GM10248 (cell line): ENCODE measurements at regions not wholly inside any gene's neighbourhood (a gene's known extent, or its start where the extent isn't known, plus 50 kb on each side); places are given as distances from the start of the nearest gene placed in this dataset.

ENCODE experiments used
- CTCF ChIA-PET: fragments of 300-600 bp; sonication (Branson Sonifier 250); formaldehyde crosslinking; extraction: SDS; loops from one replicate; lab custom pipeline; 2021; ENCODE audit warnings: antibody characterized with exemption; lab: Yijun Ruan, JAX
- POLR2A ChIA-PET: fragments of 350-650 bp; sonication (Branson Sonifier 250); formaldehyde crosslinking; extraction: SDS; loops from one replicate; lab custom pipeline; 2020; ENCODE audit warnings: antibody characterized with exemption; lab: Yijun Ruan, JAX
- DNase-seq: peaks from one replicate; pipeline ENCODE4 v3.0.0; 2012; ENCODE audit errors: extremely low spot score
- TF ChIP-seq, protein P1 (sequence below): IDR thresholded peaks from 2 replicates; pipeline ENCODE4 v1.5.1; 2012; ENCODE audit warnings: mild to moderate bottlenecking, low read depth; ENCODE audit errors: extremely low read depth, missing control alignments, control extremely low read depth

DNA sequence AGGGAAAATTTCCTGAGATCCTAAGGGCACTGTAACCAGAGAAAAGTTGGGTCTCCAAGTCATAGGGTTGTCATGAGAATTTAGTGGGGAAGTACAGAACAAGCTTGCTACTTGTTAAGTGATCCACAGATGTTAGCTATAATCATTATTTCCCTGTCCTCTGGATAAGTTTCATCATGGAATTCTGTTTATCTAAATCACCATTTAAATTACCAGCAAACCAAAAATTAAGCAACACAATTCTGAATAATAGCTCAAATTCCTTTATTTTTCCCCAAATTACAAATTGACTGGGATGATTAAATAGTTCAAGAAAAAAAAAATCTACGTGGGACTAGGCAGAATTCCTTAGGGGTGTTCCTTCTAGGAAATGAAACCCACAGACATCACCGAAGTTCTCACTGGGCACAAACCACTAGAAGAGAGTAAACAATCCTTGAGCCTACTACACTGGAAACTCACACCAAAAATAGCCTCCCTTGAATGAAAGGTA, 159.5 kb downstream of the COL6A3 start:
- CTCF ChIA-PET = no interaction called here
- TF ChIP-seq, protein P1, sequence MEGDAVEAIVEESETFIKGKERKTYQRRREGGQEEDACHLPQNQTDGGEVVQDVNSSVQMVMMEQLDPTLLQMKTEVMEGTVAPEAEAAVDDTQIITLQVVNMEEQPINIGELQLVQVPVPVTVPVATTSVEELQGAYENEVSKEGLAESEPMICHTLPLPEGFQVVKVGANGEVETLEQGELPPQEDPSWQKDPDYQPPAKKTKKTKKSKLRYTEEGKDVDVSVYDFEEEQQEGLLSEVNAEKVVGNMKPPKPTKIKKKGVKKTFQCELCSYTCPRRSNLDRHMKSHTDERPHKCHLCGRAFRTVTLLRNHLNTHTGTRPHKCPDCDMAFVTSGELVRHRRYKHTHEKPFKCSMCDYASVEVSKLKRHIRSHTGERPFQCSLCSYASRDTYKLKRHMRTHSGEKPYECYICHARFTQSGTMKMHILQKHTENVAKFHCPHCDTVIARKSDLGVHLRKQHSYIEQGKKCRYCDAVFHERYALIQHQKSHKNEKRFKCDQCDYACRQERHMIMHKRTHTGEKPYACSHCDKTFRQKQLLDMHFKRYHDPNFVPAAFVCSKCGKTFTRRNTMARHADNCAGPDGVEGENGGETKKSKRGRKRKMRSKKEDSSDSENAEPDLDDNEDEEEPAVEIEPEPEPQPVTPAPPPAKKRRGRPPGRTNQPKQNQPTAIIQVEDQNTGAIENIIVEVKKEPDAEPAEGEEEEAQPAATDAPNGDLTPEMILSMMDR = no peak
- DNase-seq = no peak
- POLR2A ChIA-PET = no interaction called here

DNA sequence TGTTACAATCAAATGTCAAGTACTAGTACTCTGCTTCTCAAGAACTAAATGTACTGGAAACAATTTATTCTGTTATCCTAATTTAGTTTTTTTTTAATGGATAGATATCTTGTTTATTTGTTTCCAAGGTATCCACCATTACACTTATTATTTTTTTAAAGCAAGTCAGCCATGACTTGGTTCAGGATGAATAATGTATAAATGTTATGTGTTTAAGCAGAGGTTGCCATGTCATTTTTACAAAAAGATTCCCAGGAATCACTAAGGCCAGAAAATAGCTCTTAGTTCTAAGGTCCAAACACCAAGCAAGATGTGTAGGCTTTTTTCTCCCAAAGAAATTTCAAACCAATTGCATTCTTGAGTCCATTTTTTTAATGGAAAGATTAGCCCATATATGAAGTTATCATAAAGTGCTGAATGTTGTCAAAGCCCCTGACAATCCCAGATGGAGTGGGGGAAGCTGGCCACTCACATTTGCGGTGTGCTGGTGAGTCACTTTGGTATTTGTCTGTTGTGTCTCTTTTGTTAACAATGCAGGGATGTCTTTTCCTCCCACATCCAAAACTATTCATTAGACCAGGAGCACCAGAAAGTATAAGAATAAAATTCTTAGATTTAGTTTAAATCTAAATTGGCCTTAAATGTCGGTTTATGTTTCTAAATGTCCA, 158.9 kb downstream of the COL6A3 start:
- ChIA-PET POLR2A (no interaction called here), CTCF (interaction anchor here (1.1 kb wide), 1 partner anchor 14 kb away, joined by 3 read pairs; no protein-coding TSS in a partner anchor)
- DNase-seq = no peak
- TF ChIP-seq, protein P1 = no peak

DNA sequence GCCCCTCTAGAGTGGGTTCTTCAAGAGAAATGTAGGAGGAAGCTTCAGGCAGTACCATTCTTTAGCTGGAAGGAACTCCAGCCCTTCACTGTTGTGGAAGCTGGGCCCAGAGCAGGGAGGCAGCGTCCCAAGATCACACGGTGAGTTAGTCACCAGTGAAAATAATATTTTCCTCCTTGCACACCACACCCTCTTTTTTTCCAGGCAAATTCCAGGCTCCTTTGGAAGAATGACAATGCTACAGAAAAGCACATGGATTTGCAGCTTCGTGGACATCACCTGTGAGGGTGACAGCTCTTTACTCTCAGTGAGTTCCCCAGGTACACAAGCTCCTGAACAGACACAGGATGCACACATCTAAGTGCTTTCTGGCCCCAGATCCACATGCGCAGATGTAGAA, 157.1 kb downstream of the COL6A3 start:
- ChIA-PET CTCF (interaction anchor here (1.2 to 1.4 kb wide), 2 partner anchors 13 to 15 kb away, joined by 3 to 5 read pairs; no protein-coding TSS in a partner anchor), POLR2A (no interaction called here)
- TF ChIP-seq, protein P1 = no peak

DNA sequence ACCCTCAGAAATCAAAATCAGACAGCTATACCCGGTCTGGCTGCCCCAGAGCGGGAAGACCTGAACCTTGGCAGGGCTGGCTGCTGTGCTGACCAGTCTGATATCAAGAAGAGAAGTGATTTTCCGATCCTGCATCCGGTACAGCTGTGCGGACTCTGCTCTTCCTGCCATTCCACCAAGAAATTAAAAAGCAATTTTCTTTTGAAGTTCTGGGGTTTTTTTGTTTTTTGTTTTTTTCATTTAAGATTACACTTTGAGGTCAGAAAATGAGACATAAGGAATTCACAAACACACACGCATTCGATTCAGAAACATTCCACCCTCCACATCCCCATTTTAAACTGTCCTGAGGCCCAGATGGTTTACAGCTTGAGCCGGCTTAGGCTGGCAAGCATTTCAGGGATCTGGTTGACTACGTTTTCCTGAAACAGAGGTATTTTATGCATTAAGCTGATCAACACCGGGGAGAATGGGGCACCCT, 156.5 kb downstream of the COL6A3 start:
- POLR2A ChIA-PET = no interaction called here

More for the DNA sequence above, 157.1 kb downstream of the COL6A3 start:
- no peak for DNase-seq

DNA sequence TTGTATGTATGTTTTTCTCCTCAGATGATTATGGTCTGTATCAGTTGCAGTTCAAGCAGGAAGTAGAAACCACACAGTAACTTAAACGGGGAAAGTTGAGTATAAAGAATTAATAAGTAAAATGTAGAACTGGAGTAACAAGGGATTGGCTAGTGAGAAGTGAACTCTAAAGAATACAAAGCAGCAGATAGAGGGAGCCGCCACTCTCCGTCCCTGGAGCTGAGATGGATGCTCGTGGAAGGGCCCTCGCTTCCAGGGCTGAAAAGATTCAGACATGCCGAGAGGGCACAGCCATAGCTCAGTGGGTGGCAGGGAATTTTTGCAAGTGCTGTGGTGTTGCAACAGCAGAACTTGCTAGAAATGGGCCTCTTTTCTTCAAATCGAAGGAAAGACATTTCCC, 155.8 kb downstream of the COL6A3 start:
- ChIA-PET CTCF (interaction anchor here (1.0 to 1.4 kb wide), 2 partner anchors 14 to 19 kb away, joined by 3 to 5 read pairs; no protein-coding TSS in a partner anchor), POLR2A (no interaction called here)
- no peak for DNase-seq
- TF ChIP-seq, protein P1 = no peak

More for the DNA sequence above, 156.5 kb downstream of the COL6A3 start:
- DNase-seq = no peak
- CTCF ChIA-PET = interaction anchor here (1.0 to 1.4 kb wide), 3 partner anchors 14 to 18 kb away, joined by 3 to 5 read pairs (median 3); no protein-coding TSS in a partner anchor
- TF ChIP-seq, protein P1 = no peak

DNA sequence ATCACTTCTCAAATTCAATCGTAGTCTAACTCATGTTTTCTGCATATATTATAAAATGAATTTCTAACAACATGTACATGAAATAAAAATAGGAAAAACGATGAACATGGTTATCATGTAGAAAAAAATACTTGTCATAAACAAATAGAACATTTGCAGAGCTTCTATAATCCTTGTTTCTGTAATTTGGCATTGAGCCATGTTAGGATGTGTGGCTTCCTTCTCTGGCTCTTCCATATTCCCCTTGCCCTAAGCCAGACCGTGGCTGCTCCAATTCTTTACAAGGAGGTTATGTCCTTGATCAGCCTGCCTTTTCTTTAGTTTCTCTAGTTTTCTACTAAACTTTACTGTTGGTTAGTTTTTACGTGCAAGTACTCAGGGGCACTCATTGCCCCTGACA, 155.3 kb downstream of the COL6A3 start:
- CTCF ChIA-PET = no interaction called here
- DNase-seq = no peak
- TF ChIP-seq, protein P1 = no peak
- POLR2A ChIA-PET = no interaction called here
